NCI-H2107 treated with DMSO at 0.1 percent for 48 hours (cell line): ENCODE measurements at regions not wholly inside any gene's neighbourhood (a gene's known extent, or its start where the extent isn't known, plus 50 kb on each side); places are given as distances from the start of the nearest gene placed in this dataset.
"Not testable (repeated sequence)": the region's sequence is repeated elsewhere in the genome, so short reads cannot be mapped to it uniquely, and the experiment has no call there.

Source experiments
- DNase-seq: peaks from one replicate; lab custom pipeline; 2025; ENCODE audit not compliant: unreplicated experiment; lab: John Stamatoyannopoulos, UW

DNA sequence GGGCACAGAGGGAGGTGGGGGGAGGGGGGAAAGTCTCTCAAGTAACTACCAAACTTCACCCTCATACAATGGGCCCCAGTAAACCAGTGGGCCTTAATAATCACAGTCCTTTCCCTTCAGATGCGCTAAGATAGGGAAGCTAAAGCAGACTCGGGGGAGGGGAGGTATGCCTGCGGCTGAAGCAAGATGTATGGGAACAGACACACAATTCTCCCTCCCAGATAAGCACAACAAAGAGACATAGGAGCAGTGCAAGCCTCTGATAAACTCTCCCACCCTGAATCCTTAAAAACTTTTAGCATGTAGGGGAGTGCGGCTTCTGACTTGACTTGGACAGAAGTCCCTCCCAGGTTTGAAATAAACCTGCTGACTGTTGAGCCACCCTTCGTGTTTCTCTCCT, 54.7 kb downstream of the PROP1 start:
- not testable (repeated sequence) for DNase-seq

GRCh38 chr5:177939246-177940171, 56.5 kb downstream of the PROP1 start:
- not testable (repeated sequence) for DNase-seq

DNA sequence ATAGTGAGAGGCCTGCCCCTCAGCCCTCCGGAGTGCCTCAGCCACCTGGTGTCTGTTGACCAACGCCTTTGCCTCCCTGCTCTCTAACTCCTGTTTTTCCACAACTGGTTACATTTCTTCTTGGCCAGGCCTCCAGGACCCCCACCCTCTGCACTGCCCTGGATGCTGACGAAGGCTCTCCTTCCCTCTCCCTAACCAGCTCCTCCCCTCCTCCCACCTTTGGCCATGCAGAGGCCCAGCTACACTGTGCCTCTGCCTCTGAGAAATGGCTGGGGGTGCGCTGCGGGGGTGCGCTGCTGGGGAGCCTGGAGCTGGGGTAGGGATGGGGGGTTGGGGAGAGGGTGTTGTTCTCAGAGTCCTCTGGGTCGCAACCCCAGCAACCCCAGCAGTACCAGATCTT, 57.3 kb downstream of the PROP1 start:
- DNase-seq = not testable (repeated sequence)

DNA sequence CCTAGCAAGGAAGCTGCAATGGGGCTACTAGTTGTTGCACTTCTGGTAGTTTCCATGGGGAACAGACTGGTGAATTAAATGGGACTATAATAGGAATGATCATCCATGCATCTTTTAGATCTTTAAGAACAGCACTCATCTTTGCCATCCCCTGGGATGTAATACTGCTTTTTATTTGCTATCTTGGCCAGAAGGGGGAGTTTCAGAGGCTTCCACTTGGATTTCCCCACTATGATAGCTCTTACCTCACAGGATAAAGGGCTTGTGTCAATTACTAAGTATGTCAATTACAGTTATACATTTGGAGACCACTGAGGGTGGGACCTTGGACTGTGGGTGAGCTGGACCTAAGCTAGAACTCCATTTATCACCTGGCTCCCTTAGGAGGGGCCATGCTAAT, 61.8 kb downstream of the PROP1 start:
- DNase-seq = not testable (repeated sequence)

- DNase-seq = not testable (repeated sequence)
Observed at GRCh38 chr5:177930269-177931022, 65.6 kb downstream of the PROP1 start.

DNA sequence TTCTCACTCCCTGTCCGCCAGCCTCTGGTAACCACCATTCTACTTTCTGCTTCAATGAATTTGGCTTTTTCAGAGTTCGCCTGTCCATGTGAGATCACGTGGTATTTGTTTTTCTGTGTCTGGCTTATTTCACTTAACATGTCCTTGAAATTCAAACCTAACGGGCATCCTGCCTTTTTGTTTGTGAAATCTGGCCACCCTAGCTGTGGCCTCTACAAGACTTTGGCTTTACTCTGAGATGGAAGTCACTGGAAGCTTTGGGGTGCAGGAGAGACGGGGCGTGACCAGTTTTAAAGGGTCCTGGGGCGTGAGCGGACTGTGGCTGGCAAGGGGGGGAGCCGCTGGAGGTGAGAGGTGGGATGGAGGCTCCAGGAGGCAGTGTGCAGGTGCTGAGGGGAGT, 66.4 kb downstream of the PROP1 start:
- DNase-seq = not testable (repeated sequence)

DNA sequence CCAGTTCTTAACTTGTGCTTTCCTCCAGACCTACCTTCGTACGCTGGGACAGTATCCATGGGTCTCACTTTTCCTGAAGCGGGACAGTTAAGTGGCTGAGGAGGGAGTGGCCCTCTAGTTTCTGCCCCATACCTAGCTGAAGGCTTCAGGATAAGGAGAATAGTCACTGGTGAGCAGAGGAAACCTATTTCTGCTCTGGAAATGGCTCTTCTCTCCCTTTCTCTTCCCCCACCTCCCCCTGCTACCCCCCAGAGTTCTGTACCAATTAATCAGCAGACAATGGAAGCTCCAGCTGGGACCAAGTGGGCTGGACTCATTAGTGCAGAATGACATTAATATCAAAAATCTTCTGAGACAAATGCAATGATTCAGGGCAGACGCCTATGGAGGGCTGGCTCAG, 68.5 kb downstream of the PROP1 start:
- DNase-seq = not testable (repeated sequence)

DNA sequence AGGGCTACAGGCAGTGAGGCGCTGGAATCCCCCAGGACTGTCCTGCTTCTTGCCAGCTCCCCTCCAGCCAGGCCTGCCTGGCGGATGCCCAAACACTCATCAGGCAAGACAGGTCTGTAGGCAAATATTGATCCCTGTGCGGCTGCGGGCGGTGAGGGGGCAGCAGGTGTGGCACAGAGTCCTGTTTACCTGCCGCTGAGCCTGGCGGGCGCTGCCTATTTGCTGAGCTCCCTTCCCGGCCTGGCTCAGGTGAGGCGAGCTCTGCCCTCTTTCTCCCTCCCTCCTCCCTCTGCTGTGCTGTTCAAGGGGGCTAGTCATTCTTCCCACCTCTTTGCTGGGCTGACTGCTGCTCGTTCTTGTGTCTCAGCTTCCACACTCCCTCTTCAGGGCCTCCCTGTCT, 71.5 kb downstream of the PROP1 start:
- not testable (repeated sequence) for DNase-seq

GRCh38 chr5:177923837-177924236, 72.2 kb downstream of the PROP1 start:
- DNase-seq = not testable (repeated sequence)

DNA sequence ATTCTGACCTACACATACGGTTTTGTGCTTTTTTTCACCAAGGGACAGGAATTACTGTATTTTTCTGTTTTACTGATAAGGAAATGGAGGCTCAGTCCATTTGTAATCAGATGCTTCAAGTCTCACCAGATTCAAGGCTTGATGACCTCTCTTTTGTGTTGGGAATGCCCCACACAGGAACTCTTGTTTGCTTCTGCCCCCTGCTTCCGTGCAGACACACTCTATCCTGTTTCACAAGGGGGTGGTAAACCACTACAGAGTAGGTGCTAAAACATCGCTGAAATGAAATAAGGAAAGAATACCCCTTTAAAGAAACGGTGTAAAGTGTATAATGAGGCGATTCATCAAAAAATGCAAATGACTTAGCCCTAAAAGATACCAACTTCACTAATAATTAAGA, 72.9 kb downstream of the PROP1 start:
- not testable (repeated sequence) for DNase-seq

DNA sequence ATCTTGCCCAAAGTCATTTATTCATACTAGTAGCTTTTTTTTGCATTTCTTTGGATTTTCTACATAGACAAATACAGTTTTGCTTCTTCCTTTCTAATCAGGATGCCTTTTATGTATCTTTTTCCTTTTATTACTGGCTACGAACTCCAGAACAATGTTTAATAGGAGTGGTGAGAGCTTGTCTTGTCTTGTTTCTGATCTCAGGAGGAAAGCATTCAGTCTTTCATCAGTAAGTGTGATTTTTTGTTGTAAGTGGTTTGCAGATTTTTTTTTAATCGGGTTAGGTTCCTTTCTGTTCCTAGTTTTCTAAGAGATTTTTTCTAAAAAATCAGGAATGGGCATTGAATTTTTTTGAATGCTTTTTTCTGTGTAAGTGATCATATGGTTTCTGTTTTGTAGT, 86.8 kb downstream of the PROP1 start:
- DNase-seq = not testable (repeated sequence)

DNA sequence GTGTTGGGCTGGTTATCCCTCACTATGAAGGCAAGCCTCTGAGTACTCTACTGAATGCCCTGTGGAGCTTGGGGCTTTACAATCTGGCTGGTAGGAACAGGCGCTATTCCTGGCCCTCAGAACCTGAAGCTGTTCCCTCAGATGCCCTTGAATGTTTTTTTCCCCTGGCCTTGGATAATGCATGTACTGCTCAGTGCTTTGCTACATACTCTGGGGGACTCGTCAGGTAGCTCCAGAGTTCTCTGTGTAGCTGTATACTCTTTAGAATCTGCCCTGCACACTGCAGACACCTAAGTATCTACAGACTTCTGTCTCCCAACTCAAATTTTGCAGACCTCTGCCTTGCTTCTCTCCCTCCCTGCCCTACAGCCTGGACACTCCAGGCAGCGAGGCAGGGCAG, 93.2 kb downstream of the PROP1 start:
- not testable (repeated sequence) for DNase-seq

DNA sequence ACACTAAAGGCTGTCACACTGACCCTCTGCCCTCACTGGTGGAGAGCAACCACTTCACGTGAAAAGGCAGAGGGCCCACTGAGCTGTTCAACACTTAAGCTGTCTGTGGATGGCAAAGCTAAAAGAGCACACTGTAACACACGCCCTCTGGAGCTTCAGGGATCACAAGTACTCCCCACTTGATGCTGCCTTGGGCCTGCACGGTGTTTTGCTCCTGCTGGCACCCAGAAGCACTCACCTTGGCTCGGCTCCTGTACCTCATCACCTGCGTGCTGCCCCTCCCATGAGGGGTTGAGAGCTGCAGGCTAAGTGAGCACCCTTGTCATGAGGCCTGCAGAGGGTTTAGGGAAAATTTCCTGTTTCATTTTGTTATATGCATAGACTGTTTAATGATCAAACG, 96.0 kb downstream of the PROP1 start:
- peak; percentile 2 for DNase-seq

DNA sequence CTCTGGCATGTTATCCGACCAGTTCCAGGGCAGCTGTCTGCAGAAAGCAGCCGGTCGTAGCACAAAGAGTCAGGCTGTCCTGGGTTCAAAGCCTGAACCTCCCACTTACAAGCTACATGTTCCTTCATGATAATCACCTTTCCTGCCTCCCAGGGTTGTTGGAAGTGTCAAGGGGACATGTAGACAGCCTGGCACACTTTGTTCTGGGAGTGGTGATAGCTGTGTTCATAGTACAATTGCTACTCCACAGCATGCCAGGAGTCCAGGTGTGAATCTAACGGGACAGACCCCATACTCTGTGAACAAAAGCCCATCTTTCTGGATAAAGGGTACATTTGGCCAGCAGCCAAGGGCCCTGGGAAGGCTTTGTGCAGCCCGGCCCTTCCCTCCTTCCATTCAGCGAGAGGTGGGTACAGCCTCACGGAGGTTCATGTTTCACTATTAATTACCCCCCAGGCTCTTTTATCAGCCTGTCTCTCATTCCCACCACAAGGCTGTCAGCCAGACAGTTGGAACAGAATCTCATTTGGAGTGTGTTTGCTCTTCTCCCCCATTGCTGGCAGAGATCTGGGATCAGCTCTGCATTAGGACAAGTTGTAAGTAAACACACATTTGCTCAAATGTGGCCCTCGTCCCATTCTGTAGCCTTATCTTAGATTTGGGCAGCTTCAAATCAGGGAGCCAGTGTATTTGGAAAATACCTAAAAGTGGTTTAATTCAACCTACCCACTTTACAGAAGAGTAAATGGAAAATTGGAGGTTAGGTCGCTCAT, 101.2 kb downstream of the PROP1 start:
- DNase-seq = not testable (repeated sequence)

GRCh38 chr5:177892357-177892665, 103.7 kb downstream of the PROP1 start:
- not testable (repeated sequence) for DNase-seq

GRCh38 chr5:177891547-177892356, 104.3 kb downstream of the PROP1 start:
- DNase-seq = not testable (repeated sequence)

GRCh38 chr5:177883295-177883694, 100.6 kb upstream of the FAM153A start:
- DNase-seq = not testable (repeated sequence)

GRCh38 chr5:177875900-177876238, 93.2 kb upstream of the FAM153A start:
- not testable (repeated sequence) for DNase-seq

DNA sequence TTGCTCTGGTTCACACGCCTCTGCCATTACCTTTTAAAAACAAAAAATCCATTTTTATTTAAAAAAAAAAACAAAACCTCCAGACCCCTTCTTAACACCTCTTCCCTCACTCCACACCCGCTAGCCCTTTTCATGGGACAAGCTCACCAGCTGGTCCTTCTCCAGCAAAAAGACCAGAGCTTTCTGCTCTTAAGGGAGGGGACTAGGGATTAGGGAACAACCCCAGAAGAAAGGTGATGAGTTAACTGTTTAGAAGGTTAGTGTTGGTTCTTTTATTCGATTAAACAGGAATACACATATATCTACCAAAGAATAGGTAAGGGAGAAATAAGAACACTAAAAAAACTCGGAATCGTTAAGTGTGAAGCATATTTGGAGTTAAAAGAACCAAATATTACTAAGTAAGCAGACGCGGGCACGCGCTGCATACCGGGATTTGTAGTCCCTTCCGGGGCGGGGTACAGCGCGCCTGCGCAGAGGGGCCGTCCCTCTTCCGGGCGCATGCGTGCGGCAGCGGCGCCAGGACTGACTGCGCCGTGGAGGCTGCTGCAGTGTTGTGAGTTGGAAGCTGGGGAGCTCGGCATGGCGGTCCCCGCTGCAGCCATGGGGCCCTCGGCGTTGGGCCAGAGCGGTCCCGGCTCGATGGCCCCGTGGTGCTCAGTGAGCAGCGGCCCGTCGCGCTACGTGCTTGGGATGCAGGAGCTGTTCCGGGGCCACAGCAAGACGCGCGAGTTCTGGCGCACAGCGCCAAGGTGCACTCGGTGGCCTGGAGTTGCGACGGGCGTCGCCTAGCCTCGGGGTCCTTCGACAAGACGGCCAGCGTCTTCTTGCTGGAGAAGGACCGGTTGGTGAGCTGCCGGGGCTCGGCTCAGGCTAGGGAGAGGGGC, 92.6 kb upstream of the FAM153A start:
- DNase-seq = not testable (repeated sequence)
